ENCODE measurements at regions not wholly inside any gene's neighbourhood (a gene's known extent, or its start where the extent isn't known, plus 50 kb on each side); places are given as distances from the start of the nearest gene placed in this dataset.

- no peak overlapping the region for H2BK15ac ChIP-seq (ENCODE audit: low read depth, low read length)
- H3K9me3 ChIP-seq (ENCODE audit: control insufficient read depth, low read depth, low read length): no peaks in the 10 kb centered on the region
- no peak overlapping the region for H3K4me3 Mint-ChIP-seq
- no peak overlapping the region for H3K4ac ChIP-seq (ENCODE audit: low read depth, low read length)
- no peak overlapping the region for H3K56ac ChIP-seq (ENCODE audit: insufficient read length, low read depth, low read length)
- no peaks in the 10 kb centered on the region for H3K23me2 ChIP-seq (ENCODE audit: insufficient read length, low read depth, low read length, poor library complexity, severe bottlenecking)
- no peak overlapping the region for H3K4me2 ChIP-seq (ENCODE audit: insufficient read depth, insufficient read length, low read length)
- H3K79me2 ChIP-seq (ENCODE audit: insufficient read depth, low read length): no peaks in the 10 kb centered on the region
- H2BK12ac ChIP-seq (ENCODE audit: insufficient read length, low read depth, low read length): no peak overlapping the region
- no peak overlapping the region for H3T11ph ChIP-seq (ENCODE audit: low read length)
- H3K14ac ChIP-seq (ENCODE audit: insufficient read depth, low read length): no peak overlapping the region
- H2BK120ac ChIP-seq (ENCODE audit: low read depth, low read length, poor library complexity, severe bottlenecking): no peak overlapping the region
- no peak overlapping the region for H3K9ac ChIP-seq (ENCODE audit: extremely low read depth, insufficient read length, low read length)
- H3K27ac Mint-ChIP-seq: no peak overlapping the region
- H2BK5ac ChIP-seq (ENCODE audit: insufficient read length, low read length): no peak overlapping the region
- H2BK20ac ChIP-seq (ENCODE audit: low read depth, low read length, poor library complexity, severe bottlenecking): no peak overlapping the region
- DNase-seq: no peak
- H2AK5ac ChIP-seq (ENCODE audit: insufficient read length, low read length): no peak overlapping the region
- no peaks in the 10 kb centered on the region for H3K27me3 Mint-ChIP-seq (ENCODE audit: low read depth)
- H3K4me1 ChIP-seq (ENCODE audit: insufficient read depth, low read length): no peaks in the 10 kb centered on the region
- H3K4me1 Mint-ChIP-seq: no peaks in the 10 kb centered on the region
- no peak overlapping the region for H3K18ac ChIP-seq (ENCODE audit: insufficient read length, low read depth, low read length)
- no peaks in the 10 kb centered on the region for H3K36me3 Mint-ChIP-seq (ENCODE audit: insufficient read depth in 1 of 3, low read depth in 3 of 3)
- H3K23ac ChIP-seq (ENCODE audit: insufficient read length, low read depth, low read length): no peak overlapping the region
- no peak overlapping the region for H4K8ac ChIP-seq (replicated peaks; ENCODE audit: insufficient read length, low read depth, low read length)
- no peaks in the 10 kb centered on the region for H4K20me1 ChIP-seq (ENCODE audit: control insufficient read depth, insufficient read depth, insufficient read length)
- no peak overlapping the region for H4K5ac ChIP-seq (ENCODE audit: insufficient read length, low read depth, low read length)
- H3K9me3 Mint-ChIP-seq: no peaks in the 10 kb centered on the region; a peak in 1 of 5 replicates
- no peak overlapping the region for H2AFZ ChIP-seq (ENCODE audit: low read length)
- no peaks in the 10 kb centered on the region for H3K27me3 ChIP-seq (ENCODE audit: insufficient read depth, low read length)
- H3K27ac ChIP-seq (ENCODE audit: insufficient read length, low read depth, low read length): no peak overlapping the region
- no peak for TF ChIP-seq CTCF (conservative IDR thresholded peaks at IDR 0.05)
- no peaks in the 10 kb centered on the region for H3K79me1 ChIP-seq (ENCODE audit: insufficient read depth, low read depth, low read length, poor library complexity, severe bottlenecking)
- H4K91ac ChIP-seq (ENCODE audit: insufficient read length, low read depth, low read length): no peak overlapping the region
Observed at GRCh38 chr4:106746451-106746850, 289.7 kb downstream of the DKK2 start.

All from H9 (cell line).